Stomach (tissue), 4 donors: ENCODE measurements at regions not wholly inside any gene's neighbourhood (a gene's known extent, or its start where the extent isn't known, plus 50 kb on each side); places are given as distances from the start of the nearest gene placed in this dataset.

ENCODE experiments used
- EP300 ChIP-seq: sonication (generic); formaldehyde crosslinking; IDR thresholded peaks from one replicate; pipeline ENCODE4 v1.6.1; 2017; ENCODE audit warnings: antibody characterized with exemption
- POLR2A ChIP-seq, 4 donors: fragments of 450-650 bp; IDR thresholded peaks; one replicate each; pipeline ENCODE4 v1.6.1; 2016; ENCODE audit warnings: antibody characterized with exemption in 4 of 4, control low read depth in 2 of 4, mild to moderate bottlenecking in 1 of 4, moderate library complexity in 1 of 4
- TF ChIP-seq, protein P1 (sequence below), 7 experiments: fragments of 450-650 bp in 4 of 7; fragments of 200-600 bp in 3 of 7; sonication (generic) in 3 of 7; IDR thresholded peaks; one replicate each; pipeline ENCODE4 v1.5.1; 2016 to 2019; ENCODE audit warnings: antibody characterized with exemption in 7 of 7, control low read depth in 2 of 7, mild to moderate bottlenecking in 1 of 7

DNA sequence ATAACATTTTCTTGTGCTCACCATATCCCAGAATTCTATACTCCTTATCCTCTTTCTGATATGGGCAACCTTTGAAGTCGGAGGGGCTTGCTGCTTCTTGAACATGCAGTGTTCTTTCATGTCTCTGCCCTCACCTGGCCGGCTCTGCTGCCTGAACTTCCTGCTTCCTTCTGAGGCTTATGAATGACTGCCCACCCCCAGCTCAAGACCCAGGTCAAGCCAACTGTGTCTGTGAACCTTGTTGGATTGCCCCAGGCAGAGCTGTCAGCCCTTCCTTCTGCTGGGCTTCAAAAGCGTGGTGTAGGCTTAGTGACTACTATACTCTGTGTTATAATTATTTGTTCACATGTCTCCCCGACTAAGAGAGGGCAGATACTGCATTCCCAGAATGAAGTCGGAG lies 506.5 kb downstream of the HS3ST4 start:
- TF ChIP-seq, protein P1, sequence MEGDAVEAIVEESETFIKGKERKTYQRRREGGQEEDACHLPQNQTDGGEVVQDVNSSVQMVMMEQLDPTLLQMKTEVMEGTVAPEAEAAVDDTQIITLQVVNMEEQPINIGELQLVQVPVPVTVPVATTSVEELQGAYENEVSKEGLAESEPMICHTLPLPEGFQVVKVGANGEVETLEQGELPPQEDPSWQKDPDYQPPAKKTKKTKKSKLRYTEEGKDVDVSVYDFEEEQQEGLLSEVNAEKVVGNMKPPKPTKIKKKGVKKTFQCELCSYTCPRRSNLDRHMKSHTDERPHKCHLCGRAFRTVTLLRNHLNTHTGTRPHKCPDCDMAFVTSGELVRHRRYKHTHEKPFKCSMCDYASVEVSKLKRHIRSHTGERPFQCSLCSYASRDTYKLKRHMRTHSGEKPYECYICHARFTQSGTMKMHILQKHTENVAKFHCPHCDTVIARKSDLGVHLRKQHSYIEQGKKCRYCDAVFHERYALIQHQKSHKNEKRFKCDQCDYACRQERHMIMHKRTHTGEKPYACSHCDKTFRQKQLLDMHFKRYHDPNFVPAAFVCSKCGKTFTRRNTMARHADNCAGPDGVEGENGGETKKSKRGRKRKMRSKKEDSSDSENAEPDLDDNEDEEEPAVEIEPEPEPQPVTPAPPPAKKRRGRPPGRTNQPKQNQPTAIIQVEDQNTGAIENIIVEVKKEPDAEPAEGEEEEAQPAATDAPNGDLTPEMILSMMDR (IDR thresholded peaks at IDR 0.05): no peak
- TF ChIP-seq POLR2A (IDR thresholded peaks at IDR 0.05) (no peak), EP300 (no peak)
